Heart left ventricle (tissue), 16 donors: ENCODE measurements at regions not wholly inside any gene's neighbourhood (a gene's known extent, or its start where the extent isn't known, plus 50 kb on each side); places are given as distances from the start of the nearest gene placed in this dataset.

Source experiments
- ATAC-seq, 4 donors: fragments of 200-7000 bp; cut with Tn5 transposase; one replicate each; pipeline ENCODE4 v1.9.1; 2020 to 2022; ENCODE audit warnings: moderate library complexity in 4 of 4, mild to moderate bottlenecking in 3 of 4, moderate number of reproducible peaks in 1 of 4
- DNase-seq, 5 donors: peaks; one replicate each; pipeline ENCODE4 v3.0.0-alpha.2; 2020
- H3K27ac ChIP-seq, 12 donors: fragments of 200-600 bp; sonication (generic) in 4 of 12; one replicate each; pipeline versions ENCODE4 v1.5.0 to v1.8.0; 2016 to 2022; ENCODE audit warnings: mild to moderate bottlenecking in 2 of 12
- H3K27me3 ChIP-seq, 9 donors: fragments of 200-600 bp; sonication (generic) in 2 of 9; one replicate each; pipeline versions ENCODE4 v1.5.1 to v1.8.0; 2016 to 2022; ENCODE audit warnings: mild to moderate bottlenecking in 3 of 9
- H3K36me3 ChIP-seq, 9 donors: fragments of 200-600 bp; sonication (generic) in 2 of 9; one replicate each; pipeline versions ENCODE4 v1.5.0 to v1.8.0; 2018 to 2022; ENCODE audit warnings: mild to moderate bottlenecking in 2 of 9
- H3K4me1 ChIP-seq, 12 donors: fragments of 200-600 bp; sonication (generic) in 4 of 12; one replicate each; pipeline versions ENCODE4 v1.5.0 to v1.8.0; 2016 to 2022; ENCODE audit warnings: mild to moderate bottlenecking in 3 of 12
- H3K4me3 ChIP-seq, 12 donors: fragments of 200-600 bp; sonication (generic) in 4 of 12; one replicate each; pipeline versions ENCODE4 v1.5.0 to v1.8.0; 2017 to 2022; ENCODE audit warnings: mild to moderate bottlenecking in 9 of 12, moderate library complexity in 4 of 12
- H3K9me3 ChIP-seq, 12 donors: fragments of 200-600 bp; sonication (generic) in 4 of 12; one replicate each; pipeline versions ENCODE4 v1.5.0 to v1.8.0; 2016 to 2022; ENCODE audit warnings: mild to moderate bottlenecking in 1 of 12
- POLR2A ChIP-seq, 2 donors: fragments of 450-650 bp; IDR thresholded peaks; one replicate each; pipeline ENCODE4 v1.6.1; 2017; ENCODE audit warnings: antibody characterized with exemption in 2 of 2, mild to moderate bottlenecking in 2 of 2, moderate library complexity in 2 of 2
- WGBS, 4 donors: extraction: QIAGEN DNeasy Blood & Tissue Kit in 2 of 4; methylation state at CpG; one replicate each; pipeline versions ENCODE4 v1.1.5 to v1.1.7; 2013 to 2018; 5-methylcytosine and 5-hydroxymethylcytosine counted together
- intact Hi-C, 10 donors: fragments of 100-400 bp; cut with DNase I; formaldehyde crosslinking; loops; one replicate each; pipeline versions ENCODE4 v1.11.1 to v1.14.2; 2022
- TF ChIP-seq, protein P1 (sequence below), 12 donors: fragments of 200-600 bp; sonication (generic) in 4 of 12; IDR thresholded peaks; one replicate each; pipeline versions ENCODE4 v1.5.0 to v1.8.0; 2018 to 2022; ENCODE audit warnings: antibody characterized with exemption in 12 of 12, mild to moderate bottlenecking in 5 of 12
- donor health status: ischemic (EF 13 %, LVEDD 7.1; RV severe dilation, severe dysfunction).
- donor health status: healthy with polysubstance abuse.
- donor health status: DM: no; HTN: yes; CAD: no.
- donor health status: DM: no; HTN: no; CAD: no.
- donor health status: ischemic (EF 25% LVEDD 6.9; RV normal size, moderate dysfunction).
- donor health status: ischemic (EF 25% LVEDD 5.7; RV mildly dilated, moderate dysfunction).
- donor health status: healthy.
- donor health status: DM: yes; HTN: yes; CAD: no.
- donor health status: ischemic (EF 35%, LVEDD 5.7; RV mildly dilated, moderate dysfunction).
- donor health status: nonischemic (EF 11% LVEDD 7.7; RV severe dilation, severe dysfunction).
- donor health status: DM: yes; HTN: yes; CAD: no.
- donor health status: PGD.
- donor health status: ischemic (EF 29% LVEDD 5.4; RV normal size, mild dysfunction).
- donor health status: nonischemic (EF 23%, LVEDD 6.1; RV moderate dilation, normal function).

DNA sequence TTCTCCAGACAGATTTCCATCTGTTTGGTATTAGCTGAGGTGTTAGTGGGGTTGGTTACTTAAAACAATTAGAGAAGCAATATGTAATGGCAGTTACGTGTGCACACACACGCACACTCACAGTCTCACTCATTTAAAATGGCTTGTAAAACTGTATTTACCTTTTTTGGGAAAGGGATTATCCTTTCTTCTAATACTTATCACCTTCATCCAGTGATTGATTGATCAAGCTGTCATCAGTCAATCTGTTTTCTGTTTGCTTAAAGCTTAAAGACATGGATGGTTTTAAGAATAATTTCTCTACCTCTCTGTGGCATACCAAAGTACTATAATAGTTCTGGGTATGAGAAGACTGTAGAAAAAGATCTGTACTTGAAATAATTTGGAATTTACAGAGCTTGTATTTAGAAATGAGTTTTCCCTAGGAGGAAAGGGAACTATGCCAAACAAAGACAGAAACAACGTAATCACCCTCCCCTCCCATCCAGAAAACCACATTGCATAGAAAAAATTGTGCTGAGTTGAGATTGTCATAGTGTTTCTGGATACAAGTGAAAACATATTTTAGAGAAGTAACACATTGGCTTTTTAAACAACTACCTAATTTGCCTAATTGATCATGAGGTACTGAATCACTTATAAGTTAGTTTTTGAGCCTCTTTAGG is 455.8 kb downstream of the PCNX1 start:
- WGBS, 4 donors = 68 to 72% (median 70%) methylated on average over 3 of the region's 3 CpGs
- Histone ChIP-seq H3K4me3 (no peak overlapping the region), H3K36me3 (no peaks in the 10 kb centered on the region), H3K4me1 (peaks cover 0 to 40% (median 11%) of the 10 kb centered on the region in 12 donors), H3K27ac (peak overlapping the region in 7 of 12 donors; percentile 21 to 90 (median 50)), H3K9me3 (no peaks in the 10 kb centered on the region), H3K27me3 (no peaks in the 10 kb centered on the region)
- DNase-seq = no peak
- TF ChIP-seq POLR2A (IDR thresholded peaks at IDR 0.05) = no peak
- TF ChIP-seq, protein P1, sequence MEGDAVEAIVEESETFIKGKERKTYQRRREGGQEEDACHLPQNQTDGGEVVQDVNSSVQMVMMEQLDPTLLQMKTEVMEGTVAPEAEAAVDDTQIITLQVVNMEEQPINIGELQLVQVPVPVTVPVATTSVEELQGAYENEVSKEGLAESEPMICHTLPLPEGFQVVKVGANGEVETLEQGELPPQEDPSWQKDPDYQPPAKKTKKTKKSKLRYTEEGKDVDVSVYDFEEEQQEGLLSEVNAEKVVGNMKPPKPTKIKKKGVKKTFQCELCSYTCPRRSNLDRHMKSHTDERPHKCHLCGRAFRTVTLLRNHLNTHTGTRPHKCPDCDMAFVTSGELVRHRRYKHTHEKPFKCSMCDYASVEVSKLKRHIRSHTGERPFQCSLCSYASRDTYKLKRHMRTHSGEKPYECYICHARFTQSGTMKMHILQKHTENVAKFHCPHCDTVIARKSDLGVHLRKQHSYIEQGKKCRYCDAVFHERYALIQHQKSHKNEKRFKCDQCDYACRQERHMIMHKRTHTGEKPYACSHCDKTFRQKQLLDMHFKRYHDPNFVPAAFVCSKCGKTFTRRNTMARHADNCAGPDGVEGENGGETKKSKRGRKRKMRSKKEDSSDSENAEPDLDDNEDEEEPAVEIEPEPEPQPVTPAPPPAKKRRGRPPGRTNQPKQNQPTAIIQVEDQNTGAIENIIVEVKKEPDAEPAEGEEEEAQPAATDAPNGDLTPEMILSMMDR (IDR thresholded peaks at IDR 0.05) = no peak
- ATAC-seq = peak in 2 of 4 donors; percentile 43 to 65
- intact Hi-C loops = no loop called here

DNA sequence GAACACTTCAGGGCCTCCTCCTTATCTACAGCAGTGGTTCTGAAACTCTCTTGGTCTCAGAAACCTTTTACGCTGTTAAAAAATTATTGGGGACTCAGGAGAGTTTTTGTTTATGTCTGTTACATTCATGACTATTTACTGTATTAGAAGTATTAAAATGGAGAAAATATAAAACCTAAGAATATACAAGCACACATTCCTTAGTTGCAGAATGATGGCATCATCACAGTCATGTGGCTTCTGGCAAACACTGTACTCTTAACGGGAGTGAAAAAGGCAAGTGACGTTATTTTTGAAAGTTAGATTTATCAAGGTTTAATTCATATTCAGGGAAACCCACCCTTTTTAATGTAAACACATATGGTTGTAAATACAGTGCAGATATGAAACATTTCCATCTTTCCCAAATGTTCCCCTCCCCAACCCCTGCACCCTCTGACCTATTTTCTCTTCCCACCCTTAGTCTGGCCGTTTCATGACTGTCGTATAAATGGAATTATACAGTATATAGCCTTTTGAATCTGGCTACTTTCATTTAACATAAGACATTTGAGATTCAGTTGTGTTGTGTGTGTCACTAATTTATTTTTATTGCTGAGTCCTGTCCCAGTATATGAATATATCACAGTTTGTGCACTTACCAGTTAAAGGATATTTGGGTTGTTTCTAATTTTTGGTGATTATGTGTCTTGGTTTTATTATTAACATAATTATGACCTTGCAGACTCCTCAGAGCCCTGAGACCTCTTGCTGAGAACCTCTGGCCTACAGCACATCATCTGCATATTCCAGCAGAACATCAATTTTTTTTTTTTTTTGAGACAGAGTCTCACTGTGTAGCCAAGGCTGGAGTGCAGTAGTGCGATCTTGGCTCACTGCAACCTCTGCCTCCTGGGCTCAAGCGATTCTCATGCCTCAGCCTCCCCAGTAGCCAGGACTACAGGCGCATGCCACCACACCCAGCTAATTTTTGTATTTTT is 457.0 kb downstream of the PCNX1 start:
- DNase-seq = no peak
- TF ChIP-seq POLR2A (IDR thresholded peaks at IDR 0.05) = no peak
- TF ChIP-seq, protein P1 (IDR thresholded peaks at IDR 0.05) = no peak
- WGBS, 4 donors = 62 to 69% (median 66%) methylated on average over 8 of the region's 8 CpGs
- H3K4me1 ChIP-seq = peaks cover 0 to 40% (median 11%) of the 10 kb centered on the region in 12 donors
- H3K27ac ChIP-seq = peak overlapping the region in 7 of 12 donors; percentile 11 to 90 (median 43)
- peak in 2 of 4 donors; percentile 58 to 65 for ATAC-seq
- no peaks in the 10 kb centered on the region for H3K36me3 ChIP-seq
- no peak overlapping the region for H3K4me3 ChIP-seq
- intact Hi-C loops = no loop called here
- no peaks in the 10 kb centered on the region for H3K9me3 ChIP-seq
- H3K27me3 ChIP-seq = no peaks in the 10 kb centered on the region

DNA sequence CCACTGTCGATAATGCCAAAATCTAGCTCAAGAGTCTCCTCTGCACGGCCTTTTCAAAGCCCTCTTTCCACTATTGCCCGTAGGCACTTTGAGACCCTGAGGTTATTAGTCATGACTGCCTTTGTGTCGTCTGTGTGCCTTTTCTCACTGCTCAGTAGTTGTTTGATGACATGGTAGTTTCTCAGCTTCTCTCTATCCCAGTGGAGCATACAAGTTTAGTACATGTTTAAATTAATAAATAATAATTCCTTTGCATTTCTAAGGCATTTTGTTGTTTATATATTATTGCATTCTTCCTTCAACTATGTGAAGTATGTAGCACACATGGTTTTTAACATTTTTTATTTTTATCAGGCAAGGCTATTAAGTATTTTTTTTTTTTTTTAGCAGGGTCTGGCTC is 458.1 kb downstream of the PCNX1 start:
- intact Hi-C loops = no loop called here
- TF ChIP-seq, protein P1 (IDR thresholded peaks at IDR 0.05) = no peak
- TF ChIP-seq POLR2A (IDR thresholded peaks at IDR 0.05) = no peak
- H3K4me1 ChIP-seq = peaks cover 0 to 40% (median 11%) of the 10 kb centered on the region in 12 donors

DNA sequence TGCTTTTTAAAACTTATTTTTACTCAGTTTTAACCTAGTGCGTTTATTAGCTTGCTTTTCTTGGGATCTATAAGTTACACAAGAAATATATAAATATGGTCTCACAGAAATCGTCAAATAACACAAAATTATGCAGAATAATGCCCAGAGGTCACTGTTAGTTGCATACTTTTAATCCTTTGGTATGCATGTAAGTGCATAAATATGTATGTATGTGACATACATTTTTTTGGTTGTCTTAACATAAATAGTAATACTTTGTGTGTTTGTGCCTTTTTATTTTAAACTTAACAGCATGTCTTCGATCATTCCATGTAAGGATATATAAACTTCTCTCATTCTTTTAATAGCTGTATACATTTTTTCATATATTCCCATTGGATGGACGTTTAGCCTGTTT is 459.6 kb downstream of the PCNX1 start:
- peak overlapping the region in 1 of 12 donors; percentile 11 for H3K27ac ChIP-seq
- H3K36me3 ChIP-seq = no peaks in the 10 kb centered on the region
- no peaks in the 10 kb centered on the region for H3K9me3 ChIP-seq
- TF ChIP-seq, protein P1 (IDR thresholded peaks at IDR 0.05) = no peak
- TF ChIP-seq POLR2A (IDR thresholded peaks at IDR 0.05) = no peak
- no peaks in the 10 kb centered on the region for H3K27me3 ChIP-seq
- peaks cover 0 to 34% (median 11%) of the 10 kb centered on the region in 12 donors for H3K4me1 ChIP-seq
- H3K4me3 ChIP-seq = no peak overlapping the region
- WGBS, 4 donors = 94 to 97% (median 94%) methylated on average over 4 of the region's 4 CpGs
- ATAC-seq = no peak
- intact Hi-C loops = no loop called here
- DNase-seq = no peak

More for the DNA sequence above, 458.1 kb downstream of the PCNX1 start:
- no peak for DNase-seq
- WGBS, 4 donors = 94 to 99% (median 95%) methylated on average over 4 of the region's 4 CpGs
- no peak overlapping the region for H3K4me3 ChIP-seq
- no peak for ATAC-seq
- no peaks in the 10 kb centered on the region for H3K9me3 ChIP-seq
- H3K36me3 ChIP-seq = no peaks in the 10 kb centered on the region
- no peaks in the 10 kb centered on the region for H3K27me3 ChIP-seq
- H3K27ac ChIP-seq = no peak overlapping the region
